H54 (cell line): ENCODE measurements at regions not wholly inside any gene's neighbourhood (a gene's known extent, or its start where the extent isn't known, plus 50 kb on each side); places are given as distances from the start of the nearest gene placed in this dataset.
"Not testable (repeated sequence)": the region's sequence is repeated elsewhere in the genome, so short reads cannot be mapped to it uniquely, and the experiment has no call there.

Experiments
- DNase-seq: peaks from one replicate; pipeline ENCODE4 v3.0.0; 2011; ENCODE audit warnings: low spot score, mixed read lengths; ENCODE audit not compliant: insufficient read length
- FAIRE-seq: peaks from 3 replicates; lab custom pipeline; 2011; peaks lifted over from hg19 to GRCh38; lab: Jason Lieb, UNC
- POLR2A ChIP-seq: IDR thresholded peaks from 2 replicates; pipeline ENCODE4 v1.6.1; 2011; ENCODE audit warnings: low read depth, mild to moderate bottlenecking, low read length

- FAIRE-seq: not testable (repeated sequence)
These were observed 63.1 kb downstream of the TRIM43 start for GRCh38 chr2:95654897-95655296.

DNA sequence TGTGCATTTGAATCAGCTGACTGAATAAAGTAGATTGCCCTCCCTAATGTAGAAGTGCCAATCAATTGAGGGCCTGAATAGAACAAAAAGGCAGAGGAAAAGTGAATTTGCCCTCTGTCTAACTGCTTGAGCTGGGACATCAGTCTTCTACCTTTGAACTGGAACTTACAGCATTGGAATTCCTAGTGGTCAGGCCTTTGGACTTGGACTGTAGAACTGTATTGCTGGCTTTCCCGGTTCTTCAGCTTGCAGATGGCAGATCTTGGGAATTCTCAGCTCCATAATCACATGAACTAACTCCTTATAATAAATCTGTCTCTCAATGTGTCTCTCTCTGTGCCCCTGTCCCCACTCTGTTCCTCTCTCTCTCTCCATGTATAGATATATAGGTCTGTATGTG lies 64.8 kb downstream of the TRIM43 start:
- FAIRE-seq, DNase-seq: not testable (repeated sequence)

More at GRCh38 chr2:95654897-95655296, 63.1 kb downstream of the TRIM43 start:
- not testable (repeated sequence) for DNase-seq

GRCh38 chr2:95657937-95658336 lies 66.1 kb downstream of the TRIM43 start:
- not testable (repeated sequence) for FAIRE-seq, DNase-seq

DNA sequence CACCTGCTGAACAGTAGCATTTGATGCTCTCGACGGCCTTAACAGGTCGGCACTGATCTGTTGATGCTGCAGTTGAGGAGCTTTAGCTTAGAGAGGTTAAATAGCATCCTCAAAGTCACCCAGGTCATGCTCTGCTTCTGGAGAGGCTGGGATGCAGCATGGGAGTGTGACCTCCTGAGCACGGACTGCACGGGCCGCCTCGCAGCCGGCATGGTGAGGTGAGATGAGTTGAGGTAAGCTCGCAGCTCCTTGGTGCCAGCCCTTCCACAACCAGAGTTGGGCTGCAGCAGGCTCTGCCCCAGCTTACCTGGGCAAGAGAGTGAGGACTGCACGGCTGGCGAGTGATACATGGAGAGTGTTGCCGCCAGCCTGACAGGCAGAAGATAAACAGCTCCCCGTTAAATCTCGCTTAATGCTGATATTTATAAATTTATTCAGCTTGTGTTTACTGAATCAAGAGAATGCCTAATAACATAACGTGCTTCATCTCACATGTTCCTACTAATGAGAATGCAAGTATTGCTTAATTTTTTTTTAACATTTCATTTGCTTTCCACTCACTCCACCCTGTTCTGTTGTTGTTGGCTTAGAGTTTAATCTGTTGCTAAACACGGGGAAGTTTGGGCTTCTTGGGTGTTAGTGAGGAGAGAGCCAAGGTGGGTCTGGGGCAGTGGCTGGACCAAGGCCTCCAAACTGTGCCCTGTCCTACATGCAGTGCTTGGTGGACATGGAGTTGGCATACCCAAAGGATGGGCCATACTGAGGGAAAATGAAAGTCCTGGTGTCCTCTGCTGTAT lies 69.2 kb downstream of the TRIM43 start:
- not testable (repeated sequence) for FAIRE-seq

DNA sequence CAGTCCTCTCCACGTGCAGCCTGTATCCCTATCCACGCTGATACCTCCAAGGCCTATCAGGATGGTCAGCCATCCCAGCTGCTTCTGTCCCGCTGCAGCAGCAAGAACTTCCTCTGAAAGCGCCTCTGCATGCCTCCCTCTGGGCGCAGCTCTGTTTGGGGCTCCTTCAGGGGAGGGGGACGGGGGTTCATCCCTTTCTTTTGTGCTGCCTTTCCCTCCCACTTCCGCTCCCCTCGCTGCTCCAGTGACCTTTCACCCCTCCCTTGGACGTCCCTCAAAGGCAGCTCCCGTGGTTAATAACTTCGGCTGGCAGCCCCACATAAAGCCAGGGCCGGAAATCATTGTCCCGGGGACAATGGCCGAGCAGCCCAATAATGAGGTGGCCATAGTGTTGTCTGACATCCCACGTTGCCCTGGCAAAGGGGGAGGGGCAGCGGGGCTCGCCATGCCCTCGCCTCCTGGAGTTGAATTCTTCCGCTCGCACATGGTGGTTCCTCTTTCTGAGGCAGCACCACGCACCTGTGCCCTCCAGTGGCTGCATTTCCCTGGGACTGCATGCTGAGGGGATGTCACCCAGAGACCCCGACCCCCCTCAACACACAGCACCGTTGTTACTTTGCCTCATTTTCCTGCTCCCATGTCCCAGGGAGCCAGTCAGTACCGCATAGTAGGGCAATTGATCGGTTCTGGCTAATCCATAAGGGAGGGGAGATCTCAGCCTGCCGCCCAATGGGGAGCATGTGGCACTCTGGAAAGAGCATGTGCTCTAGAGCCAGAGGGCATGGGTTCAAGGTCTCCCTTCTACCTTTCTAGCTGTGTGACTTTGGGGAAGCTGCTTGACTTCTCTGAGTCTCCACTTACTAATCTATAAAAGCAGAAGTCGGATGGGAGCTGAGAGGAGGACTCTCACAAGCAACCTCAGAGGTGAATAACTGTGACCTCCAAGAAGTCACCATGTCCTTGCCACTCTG lies 72.0 kb downstream of the TRIM43 start:
- FAIRE-seq, DNase-seq: not testable (repeated sequence)

More for the DNA sequence above, 69.2 kb downstream of the TRIM43 start:
- DNase-seq: not testable (repeated sequence)

GRCh38 chr2:95666636-95667035 lies 74.8 kb downstream of the TRIM43 start:
- FAIRE-seq, DNase-seq: not testable (repeated sequence)

DNA sequence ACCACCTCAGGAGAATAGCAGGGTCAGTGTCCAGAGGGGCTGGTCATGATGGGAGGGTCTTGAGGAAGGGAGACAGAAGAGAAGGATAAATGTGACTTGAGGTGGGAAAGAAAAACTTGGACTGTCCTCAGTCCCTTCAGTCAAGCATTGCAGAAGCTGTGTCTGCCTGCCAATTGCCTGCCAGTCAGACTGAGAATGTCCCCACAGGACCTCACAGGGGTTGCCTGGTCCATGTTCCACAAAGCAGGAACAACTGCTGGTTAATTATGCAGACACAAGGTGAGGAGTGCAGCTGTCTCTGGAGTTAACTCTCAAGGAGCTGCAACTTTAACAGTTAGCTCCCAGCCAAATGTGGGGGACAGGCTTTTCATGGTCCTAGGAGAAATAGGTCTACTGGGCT lies 75.7 kb downstream of the TRIM43 start:
- no peak for FAIRE-seq
- DNase-seq: no peak

DNA sequence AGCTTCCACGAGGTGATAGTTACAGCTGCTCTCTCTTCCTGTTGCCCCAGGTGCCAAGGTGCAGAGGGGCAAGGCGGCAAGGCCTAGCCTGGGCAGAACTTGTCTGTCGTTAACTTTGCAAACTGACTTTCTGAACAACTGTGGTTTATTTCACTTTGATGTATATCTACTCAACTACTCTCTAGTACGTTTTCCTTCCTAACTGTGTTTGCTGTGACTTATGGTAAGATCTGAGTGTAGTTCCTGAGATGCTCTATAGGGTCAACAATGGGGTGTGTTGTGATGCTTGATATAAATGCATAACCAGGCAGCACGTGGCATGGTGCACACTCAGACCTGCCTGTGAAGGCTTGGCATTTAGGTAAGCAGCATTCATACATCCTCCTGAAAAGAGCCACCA lies 77.1 kb downstream of the TRIM43 start:
- not testable (repeated sequence) for FAIRE-seq, DNase-seq

More for the DNA sequence above, 75.7 kb downstream of the TRIM43 start:
- TF ChIP-seq POLR2A: no peak

- FAIRE-seq: no peak
- TF ChIP-seq POLR2A: no peak
- DNase-seq: no peak
These were observed 77.7 kb downstream of the TRIM43 start for GRCh38 chr2:95669441-95669991.

DNA sequence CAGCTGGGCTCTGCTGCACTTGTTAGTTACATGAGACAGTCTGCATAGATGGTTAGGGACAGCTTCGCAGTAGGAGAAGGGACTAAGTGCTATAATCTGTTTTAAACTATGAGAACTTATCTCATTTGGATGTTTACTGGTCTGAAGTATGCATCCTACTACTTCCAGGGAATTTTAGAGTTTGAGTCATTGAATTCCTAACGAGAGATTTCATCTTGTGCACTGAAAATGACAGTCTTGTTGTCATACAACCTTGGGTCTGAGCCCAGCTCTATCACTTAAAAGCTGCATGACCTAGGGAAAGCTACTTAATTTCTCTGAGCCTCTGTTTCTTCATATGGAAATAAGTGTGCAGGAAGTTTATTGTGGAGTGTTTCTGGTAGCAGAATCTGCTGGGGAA lies 78.4 kb downstream of the TRIM43 start:
- no peak for DNase-seq
- FAIRE-seq: no peak
- no peak for TF ChIP-seq POLR2A

DNA sequence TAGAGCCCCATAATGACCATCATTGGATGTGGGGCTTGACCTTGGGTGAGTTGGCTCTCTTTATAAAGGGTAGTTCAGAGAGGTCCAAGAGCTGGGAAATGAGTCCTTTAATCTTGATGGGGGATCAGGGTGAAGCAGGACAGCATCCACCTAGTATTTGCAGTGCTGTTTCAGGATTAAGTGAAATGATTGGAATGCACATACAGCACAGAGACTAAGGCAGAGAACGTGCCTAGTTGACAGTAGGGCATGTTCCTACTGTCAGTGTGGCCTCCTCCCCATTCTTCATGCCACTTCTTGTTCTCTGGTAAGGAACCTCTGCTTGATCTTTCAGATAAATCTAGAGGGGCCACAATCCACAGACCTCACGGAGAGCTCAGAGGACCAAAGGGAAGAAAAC lies 78.9 kb downstream of the TRIM43 start:
- TF ChIP-seq POLR2A: no peak
- no peak for FAIRE-seq
- DNase-seq: no peak

DNA sequence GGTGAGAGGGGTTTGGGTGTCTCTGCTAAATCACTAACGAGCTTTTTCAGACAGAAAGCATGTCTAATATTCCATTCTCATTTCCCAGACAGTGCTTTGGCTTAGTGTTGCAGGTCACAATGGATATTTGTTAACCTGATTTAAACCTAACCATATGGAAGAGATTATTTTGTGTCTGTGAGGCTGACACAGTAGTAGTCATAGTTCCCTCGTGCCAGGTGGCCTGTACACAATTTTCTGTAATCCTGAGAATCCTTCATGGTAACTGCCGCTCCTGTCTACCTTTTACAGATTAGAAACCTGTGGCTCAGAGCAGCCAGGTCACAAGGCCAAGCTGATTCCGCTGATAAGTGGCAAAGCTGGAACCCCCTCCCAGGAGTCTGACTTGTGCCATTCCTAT lies 79.4 kb downstream of the TRIM43 start:
- not testable (repeated sequence) for DNase-seq, FAIRE-seq

GRCh38 chr2:95671992-95672391 lies 80.2 kb downstream of the TRIM43 start:
- FAIRE-seq, DNase-seq: not testable (repeated sequence)

DNA sequence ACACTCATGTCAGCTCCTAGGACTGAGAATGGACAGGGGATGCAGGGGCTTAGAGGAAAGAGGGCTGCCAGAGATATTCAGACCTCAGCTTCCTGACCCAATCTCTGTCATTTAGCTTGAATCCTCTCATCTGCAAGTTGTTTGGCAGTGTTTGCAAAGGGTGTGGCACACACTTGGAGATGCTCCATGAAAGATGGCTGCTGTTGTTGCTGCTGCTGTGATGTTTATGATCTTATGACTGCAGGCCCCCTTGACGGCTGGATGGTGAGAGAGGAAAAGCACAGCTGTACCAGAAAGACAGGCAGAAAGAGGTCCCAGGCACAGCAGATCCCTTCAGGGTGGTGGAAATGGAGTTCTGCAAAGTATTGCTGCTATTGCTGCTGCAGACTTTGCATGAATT lies 80.7 kb downstream of the TRIM43 start:
- not testable (repeated sequence) for DNase-seq, FAIRE-seq
